IMR-90 (cell line): ENCODE measurements at regions not wholly inside any gene's neighbourhood (a gene's known extent, or its start where the extent isn't known, plus 50 kb on each side); places are given as distances from the start of the nearest gene placed in this dataset.

Source experiments
- ATAC-seq: fragments of 200-7000 bp; cut with Tn5 transposase; 2 replicates; pipeline ENCODE4 v1.9.1; 2020; ENCODE audit warnings: low read depth, mild to moderate bottlenecking, moderate library complexity
- BruUV-seq: library from RNA; stranded (reverse); fragments of 400-500 nt; replicated peaks from 2 replicates; lab custom pipeline; 2021; lab: Mats Ljungman, UMichigan
- CTCF ChIA-PET: fragments of 300-600 bp; formaldehyde crosslinking; extraction: SDS; loops from one replicate; lab custom pipeline; 2021; ENCODE audit warnings: antibody characterized with exemption; lab: Yijun Ruan, JAX
- POLR2A ChIA-PET: fragments of 300-600 bp; sonication (Branson Sonifier 250); formaldehyde crosslinking; loops from one replicate; lab custom pipeline; 2022; ENCODE audit warnings: antibody characterized with exemption; ENCODE audit not compliant: unreplicated experiment; lab: Charles Lee
- DNase-seq: peaks from one replicate; pipeline ENCODE4 v3.0.0; 2013
- H2AFZ ChIP-seq: replicated peaks from 2 replicates; pipeline ENCODE3; 2013; ENCODE audit warnings: low read length, mild to moderate bottlenecking; ENCODE audit not compliant: poor library complexity
- H2AK5ac ChIP-seq: 2 replicates; pipeline ENCODE4 v1.6.1; 2013; ENCODE audit warnings: low read depth, low read length, inconsistent platforms
- H2AK9ac ChIP-seq: replicated peaks from 2 replicates; pipeline ENCODE3; 2013; ENCODE audit warnings: mild to moderate bottlenecking, low read depth, low read length, moderate library complexity; ENCODE audit not compliant: poor library complexity
- H2BK120ac ChIP-seq: 2 replicates; pipeline ENCODE4 v1.6.1; 2013; ENCODE audit warnings: low read depth, low read length, inconsistent platforms
- H2BK15ac ChIP-seq: 3 replicates; pipeline ENCODE4 v1.6.1; 2013; ENCODE audit warnings: low read depth, low read length, inconsistent platforms
- H2BK20ac ChIP-seq: 2 replicates; pipeline ENCODE4 v1.6.1; 2013; ENCODE audit warnings: low read depth, mild to moderate bottlenecking, inconsistent platforms, low read length, moderate library complexity
- H2BK5ac ChIP-seq: 2 replicates; pipeline ENCODE4 v1.6.1; 2013; ENCODE audit warnings: mild to moderate bottlenecking, low read depth, low read length, inconsistent platforms; ENCODE audit not compliant: poor library complexity, severe bottlenecking
- H3K14ac ChIP-seq: replicated peaks from 2 replicates; pipeline ENCODE4 v1.6.1; 2013; ENCODE audit warnings: low read depth, low read length, inconsistent platforms
- H3K18ac ChIP-seq: 2 replicates; pipeline ENCODE4 v1.6.1; 2013; ENCODE audit warnings: low read depth, low read length, control low read depth
- H3K23ac ChIP-seq: 2 replicates; pipeline ENCODE4 v1.6.1; 2013; ENCODE audit warnings: low read depth, low read length, inconsistent platforms
- H3K27ac ChIP-seq: 2 replicates; pipeline ENCODE4 v1.5.1; 2013; ENCODE audit warnings: mild to moderate bottlenecking, control low read depth, low read length; ENCODE audit not compliant: insufficient read depth
- H3K27me3 ChIP-seq: 2 replicates; pipeline ENCODE4 v1.6.1; 2013; ENCODE audit warnings: low read length; ENCODE audit not compliant: control insufficient read depth, insufficient read depth
- H3K36me3 ChIP-seq: 2 replicates; pipeline ENCODE4 v1.6.1; 2013; ENCODE audit warnings: low read length, mixed read lengths; ENCODE audit not compliant: control insufficient read depth, insufficient read depth
- H3K4ac ChIP-seq: 2 replicates; pipeline ENCODE4 v1.6.1; 2013; ENCODE audit warnings: low read depth, low read length, inconsistent platforms
- H3K4me1 ChIP-seq: 2 replicates; pipeline ENCODE4 v1.6.1; 2013; ENCODE audit warnings: low read length, mixed read lengths; ENCODE audit not compliant: control insufficient read depth, insufficient read depth
- H3K4me2 ChIP-seq: 2 replicates; pipeline ENCODE4 v1.6.1; 2013; ENCODE audit warnings: low read depth, mild to moderate bottlenecking, control low read depth, low read length, moderate library complexity
- H3K4me3 ChIP-seq: 2 replicates; pipeline ENCODE4 v1.5.1; 2013; ENCODE audit warnings: low read depth, mild to moderate bottlenecking, control low read depth, low read length, moderate library complexity; ENCODE audit not compliant: insufficient read depth
- H3K56ac ChIP-seq: 2 replicates; pipeline ENCODE4 v1.6.1; 2013; ENCODE audit warnings: low read length, inconsistent platforms; ENCODE audit not compliant: insufficient read depth; ENCODE audit errors: extremely low read depth
- H3K79me1 ChIP-seq, 2 experiments: 2 replicates each; pipeline ENCODE4 v1.6.1; 2013; ENCODE audit warnings: low read length in 2 of 2, inconsistent platforms in 1 of 2, low read depth in 1 of 2
- H3K9ac ChIP-seq: 2 replicates; pipeline ENCODE4 v1.6.1; 2013; ENCODE audit warnings: low read depth, low read length, control low read depth
- H3K9me1 ChIP-seq: 2 replicates; pipeline ENCODE4 v1.6.1; 2013; ENCODE audit warnings: low read length, inconsistent platforms; ENCODE audit not compliant: insufficient read depth
- H3K9me3 ChIP-seq: 2 replicates; pipeline ENCODE4 v1.6.1; 2013; ENCODE audit warnings: low read length; ENCODE audit not compliant: control insufficient read depth, insufficient read depth
- H4K20me1 ChIP-seq: 2 replicates; pipeline ENCODE4 v1.6.1; 2013; ENCODE audit warnings: low read length, inconsistent platforms; ENCODE audit not compliant: insufficient read depth
- H4K5ac ChIP-seq: 2 replicates; pipeline ENCODE4 v1.6.1; 2013; ENCODE audit warnings: mild to moderate bottlenecking, low read depth, low read length, control low read depth
- H4K8ac ChIP-seq, 2 experiments: 2 replicates each; pipeline ENCODE4 v1.6.1; 2013; ENCODE audit warnings: low read depth in 2 of 2, low read length in 2 of 2, control low read depth in 1 of 2, inconsistent platforms in 1 of 2
- H4K91ac ChIP-seq: 2 replicates; pipeline ENCODE4 v1.6.1; 2013; ENCODE audit warnings: low read depth, low read length, inconsistent platforms; ENCODE audit not compliant: insufficient read depth
- USF2 ChIP-seq: fragments of 150-350 bp; IDR thresholded peaks from 2 replicates; pipeline ENCODE4 v1.6.1; 2017; ENCODE audit warnings: mild to moderate bottlenecking, antibody characterized with exemption, low read length, low read depth
- WGBS, 2 experiments: methylation state at CpG; one replicate each; pipeline versions ENCODE4 v1.1.5 to v1.1.7; 2013; ENCODE audit warnings: missing lambda C conversion rate in 2 of 2; ENCODE audit not compliant: insufficient read length in 1 of 2; ENCODE audit errors: extremely low coverage in 2 of 2; 5-methylcytosine and 5-hydroxymethylcytosine counted together
- dilution Hi-C: fragments of 300-500 bp; cut with HindIII; formaldehyde crosslinking; loops from one replicate; pipeline ENCODE4 v1.14.3; 2018; ENCODE audit warnings: low sequenced_read_pairs; ENCODE audit not compliant: unreplicated experiment
- in situ Hi-C: fragments of 300-500 bp; cut with MboI; formaldehyde crosslinking; loops from 3 replicates; pipeline ENCODE4 v1.14.3; 2019; ENCODE audit warnings: low sequenced_read_pairs, inconsistent platforms, mixed read lengths
- intact Hi-C: fragments of 100-400 bp; cut with micrococcal nuclease; formaldehyde crosslinking; loops from 2 replicates; pipeline ENCODE4 v1.10.0; 2022

- no peak overlapping the region for H2BK120ac ChIP-seq
- no peak overlapping the region for H3K27ac ChIP-seq
- no peak overlapping the region for H2AK5ac ChIP-seq
- H3K18ac ChIP-seq = no peak overlapping the region
- dilution Hi-C loops (no loop called here), intact Hi-C loops (no loop called here), in situ Hi-C loops (no loop called here)
- no peak overlapping the region for H2AK9ac ChIP-seq
- no TSS peak for BruUV-seq
- no peak overlapping the region for H4K91ac ChIP-seq
- ATAC-seq (no peak), DNase-seq (no peak)
- TF ChIP-seq USF2 = no peak
- H3K9me3 ChIP-seq = peaks cover 37% of the 10 kb centered on the region
- H3K4ac ChIP-seq = no peak overlapping the region
- 71% methylated on average over 3 of the region's 11 CpGs; no CpG with 5 or more reads in 1 of the 2 experiments for WGBS, 2 experiments
- no peak overlapping the region for H2BK15ac ChIP-seq
- H3K23ac ChIP-seq = no peak overlapping the region
- H2BK5ac ChIP-seq = no peak overlapping the region
- H3K56ac ChIP-seq = no peak overlapping the region
- no peak overlapping the region for H3K4me2 ChIP-seq
- H3K79me1 ChIP-seq = no peaks in the 10 kb centered on the region
- H3K4me1 ChIP-seq = no peaks in the 10 kb centered on the region
- POLR2A ChIA-PET = no interaction called here
- H3K36me3 ChIP-seq = no peaks in the 10 kb centered on the region
- H4K8ac ChIP-seq = no peak overlapping the region
- H3K9me1 ChIP-seq = no peaks in the 10 kb centered on the region
- CTCF ChIA-PET = no interaction called here
- no peak overlapping the region for H2AFZ ChIP-seq
- H3K14ac ChIP-seq = no peak overlapping the region
- H3K4me3 ChIP-seq = no peak overlapping the region
- H4K5ac ChIP-seq = no peak overlapping the region
- H3K9ac ChIP-seq = no peak overlapping the region
- no peaks in the 10 kb centered on the region for H4K20me1 ChIP-seq
- no peaks in the 10 kb centered on the region for H3K27me3 ChIP-seq
- H2BK20ac ChIP-seq = no peak overlapping the region
These were observed 213.6 kb downstream of the KIF26A start for GRCh38 chr14:104351849-104352492.
